Activated naive CD4-positive, alpha-beta T cell treated with anti-CD3 and anti-CD28 coated beads, Interleukin-2, amount 50 U/mL, for 16 hours (primary cell): ENCODE measurements at regions not wholly inside any gene's neighbourhood (a gene's known extent, or its start where the extent isn't known, plus 50 kb on each side); places are given as distances from the start of the nearest gene placed in this dataset.

ENCODE experiments used
- DNase-seq: peaks from one replicate; pipeline ENCODE4 v3.0.0-alpha.2; 2020

DNA sequence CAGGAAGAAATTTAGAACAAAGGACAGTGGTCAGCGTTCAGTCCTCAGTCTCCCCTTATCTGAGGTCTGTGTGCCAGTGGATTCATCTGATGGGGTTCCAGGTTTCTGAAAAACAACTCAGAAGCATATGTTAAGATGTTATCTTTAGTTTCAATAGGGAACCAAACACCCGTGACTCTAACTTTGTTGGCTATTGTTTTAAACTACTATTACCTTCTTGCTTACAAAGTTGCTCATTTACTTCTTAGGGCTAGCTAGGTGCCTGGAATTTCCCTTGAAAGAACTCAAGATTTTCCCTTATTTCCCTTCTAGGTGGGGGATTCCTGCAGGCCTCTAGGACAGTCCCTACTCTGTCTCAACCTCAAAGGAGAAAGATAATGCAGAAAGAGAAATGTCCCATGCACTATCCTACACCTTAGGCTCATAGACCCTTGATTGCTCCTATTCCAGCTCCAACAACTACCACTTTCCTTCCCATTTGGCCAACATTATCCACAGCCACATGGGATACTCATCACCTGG lies 192.5 kb upstream of the LYZL1 start:
- no peak for DNase-seq

DNA sequence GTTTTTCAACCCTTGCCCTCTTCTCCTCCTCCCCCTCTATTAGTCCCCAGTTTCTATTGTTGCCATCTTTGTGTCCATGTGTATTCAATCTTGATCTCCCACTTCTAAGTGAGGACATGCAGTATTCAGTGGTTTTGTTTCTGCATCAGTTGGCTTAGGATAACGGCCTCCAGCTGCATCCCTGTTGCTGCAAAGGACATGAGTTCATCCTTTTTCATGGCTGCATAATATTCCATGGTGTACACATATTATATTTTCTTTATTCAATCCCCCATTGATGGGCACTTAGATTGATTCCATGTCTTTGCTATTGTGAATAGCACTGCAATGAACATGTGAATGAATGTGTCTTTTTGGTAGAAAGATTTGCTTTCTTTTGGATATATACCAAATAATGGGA lies 190.4 kb upstream of the LYZL1 start:
- DNase-seq = no peak

DNA sequence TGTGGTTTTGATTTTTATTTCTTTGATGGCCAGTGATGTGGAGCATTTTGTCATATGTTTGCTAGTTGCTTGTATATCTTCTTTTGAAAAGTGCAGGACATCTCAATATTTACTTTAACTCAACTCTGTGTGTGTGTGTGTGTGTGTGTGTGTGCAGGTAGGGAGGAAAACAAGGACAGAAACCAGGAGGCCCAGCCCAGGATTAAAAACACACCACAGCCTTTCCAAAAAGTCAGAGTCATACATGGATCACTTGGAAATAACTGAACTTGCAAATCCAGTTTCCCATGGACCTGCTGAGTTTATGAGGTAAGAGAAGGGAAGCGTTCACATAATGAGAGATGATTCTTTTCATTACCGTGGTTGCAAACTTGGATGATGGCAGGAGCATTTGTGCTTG lies 189.9 kb upstream of the LYZL1 start:
- no peak for DNase-seq

DNA sequence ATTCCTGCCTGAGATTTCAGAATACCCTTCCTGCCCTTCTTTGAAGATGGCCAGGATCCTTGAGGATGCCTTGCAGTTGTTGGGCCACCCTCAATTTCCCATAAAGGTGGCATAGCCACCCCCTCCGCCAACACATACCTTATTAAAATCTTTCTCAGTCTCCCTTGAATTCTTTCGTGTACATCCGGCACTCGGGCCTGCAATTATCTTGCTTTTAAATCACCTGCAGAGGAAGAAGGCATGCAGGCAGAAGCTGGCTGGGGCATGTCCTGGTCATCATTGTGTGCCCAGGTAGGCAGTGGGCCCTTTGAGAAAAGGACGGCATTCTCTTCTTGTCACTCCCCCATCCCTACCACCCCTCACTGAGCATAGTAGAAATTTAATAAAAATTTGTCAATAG lies 189.5 kb upstream of the LYZL1 start:
- DNase-seq = no peak

DNA sequence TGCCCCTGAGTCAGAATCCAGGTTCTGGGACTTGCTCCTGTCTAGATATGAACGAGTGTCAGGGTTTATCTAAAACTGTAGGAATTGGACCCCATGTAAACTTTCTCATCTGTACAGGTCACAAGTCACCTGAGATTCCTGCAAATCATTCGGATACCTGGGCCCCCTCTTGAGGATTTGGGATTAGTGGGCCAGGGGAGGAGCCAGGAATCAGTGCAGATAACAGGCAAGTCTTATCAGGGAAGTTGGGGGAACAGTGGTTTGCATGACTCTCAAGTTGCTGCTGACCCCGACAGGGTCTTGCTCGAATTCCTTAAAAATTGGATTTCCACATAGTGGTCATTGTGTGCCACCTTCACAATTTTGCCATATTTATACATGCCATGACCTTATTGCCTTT lies 188.4 kb upstream of the LYZL1 start:
- DNase-seq = no peak

DNA sequence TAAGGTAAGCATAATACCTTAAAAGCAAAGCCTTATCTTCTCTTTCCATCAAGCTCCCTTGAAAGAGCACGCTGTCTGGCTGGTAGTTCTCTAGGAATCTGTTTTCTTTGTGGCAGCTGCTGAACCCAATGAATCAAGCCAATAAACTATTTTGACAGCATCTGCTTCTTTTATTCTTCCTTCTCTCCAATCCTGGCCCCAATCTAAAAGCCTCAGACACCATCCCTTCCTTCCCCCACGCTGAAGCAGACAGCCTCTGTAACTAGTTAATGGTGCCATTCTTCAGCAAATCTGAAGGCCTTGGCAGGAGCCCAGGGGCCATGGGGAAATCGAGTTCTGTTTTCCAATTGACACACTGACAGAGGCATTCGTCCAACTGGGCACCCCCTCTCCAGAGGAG lies 186.6 kb upstream of the LYZL1 start:
- DNase-seq = no peak

DNA sequence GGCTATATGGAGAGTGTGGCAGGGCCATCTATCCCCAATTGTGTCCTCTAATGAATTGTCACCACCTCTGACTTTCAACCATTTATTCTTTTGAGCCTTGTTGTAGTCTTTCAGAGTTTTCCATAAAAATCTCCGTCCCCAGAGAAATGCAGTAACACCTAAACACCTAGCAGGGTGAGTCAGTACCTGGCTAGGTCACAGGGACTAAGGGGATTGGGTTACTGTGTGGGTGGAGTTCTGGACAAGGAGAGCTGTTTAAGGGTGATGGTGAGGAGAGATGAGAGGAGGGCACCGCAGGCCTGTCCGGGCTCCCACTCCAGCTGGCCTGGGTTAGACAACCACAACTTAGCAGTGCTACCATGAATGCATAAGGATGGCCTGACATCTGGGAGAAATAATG lies 186.2 kb upstream of the LYZL1 start:
- no peak for DNase-seq

DNA sequence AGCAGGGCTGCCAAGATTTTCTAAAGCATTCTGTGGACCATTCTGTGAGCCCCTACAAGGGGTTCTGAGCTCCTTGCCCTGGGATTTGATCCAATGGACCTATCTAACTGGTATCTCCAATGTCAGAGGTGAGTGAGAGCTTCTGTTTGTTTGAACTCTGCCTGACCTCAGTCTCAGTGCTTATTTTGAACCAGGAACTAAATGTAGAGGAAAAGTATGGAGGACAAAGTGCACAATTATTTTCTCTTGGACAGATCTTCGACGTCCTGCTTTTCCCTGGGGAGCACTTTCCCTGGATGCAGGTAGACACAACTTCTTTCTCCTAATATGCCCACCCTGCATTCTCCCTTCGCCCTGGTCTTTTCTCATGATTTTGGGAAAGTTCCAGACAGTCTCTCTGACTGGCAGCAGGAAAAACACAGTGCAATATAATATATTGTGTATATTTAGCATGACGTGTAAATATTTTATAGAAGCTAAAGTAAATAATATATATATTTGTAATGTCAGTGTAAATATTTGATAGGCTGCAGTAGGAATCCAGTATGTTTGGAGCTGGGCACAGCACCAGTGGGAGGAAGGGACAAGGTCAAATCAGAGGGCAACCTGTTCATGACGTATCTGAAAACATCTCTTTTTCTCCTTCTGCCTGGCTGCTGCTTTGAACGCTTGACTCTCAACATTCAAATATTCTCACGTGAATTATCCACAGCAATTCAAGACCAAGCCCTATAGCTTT lies 184.0 kb upstream of the LYZL1 start:
- DNase-seq = no peak

DNA sequence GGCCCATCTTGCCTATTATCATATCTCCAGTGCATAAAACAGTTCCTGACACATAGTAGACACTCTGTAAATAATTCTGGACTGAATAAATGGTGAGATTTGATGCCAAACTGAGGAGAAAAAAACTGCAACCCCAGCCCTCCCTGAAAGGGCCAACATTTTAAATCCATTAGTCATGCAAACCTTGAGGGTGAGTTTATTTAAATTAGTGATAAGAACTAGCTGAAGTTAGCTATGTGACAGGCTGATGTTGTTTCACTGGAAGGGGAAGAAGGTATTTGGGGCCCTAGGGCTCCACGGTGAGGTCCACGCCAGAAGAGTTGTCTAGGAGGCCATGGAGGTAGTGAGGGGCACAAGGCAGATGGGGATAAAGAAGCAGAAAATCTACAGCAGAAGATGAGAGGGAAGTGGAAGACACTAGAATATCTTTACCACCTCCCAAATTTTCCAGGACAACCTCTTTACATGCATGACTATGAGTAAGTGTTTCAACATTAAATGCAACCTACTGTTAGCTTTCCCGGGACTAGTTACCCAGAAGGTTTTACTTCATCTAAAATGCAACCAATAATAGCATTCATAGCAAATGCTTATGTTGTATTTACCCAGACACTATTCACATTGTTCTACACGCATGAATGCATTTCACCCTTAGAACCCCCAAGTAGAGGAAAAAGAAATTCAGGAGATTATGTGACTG lies 183.2 kb upstream of the LYZL1 start:
- no peak for DNase-seq

DNA sequence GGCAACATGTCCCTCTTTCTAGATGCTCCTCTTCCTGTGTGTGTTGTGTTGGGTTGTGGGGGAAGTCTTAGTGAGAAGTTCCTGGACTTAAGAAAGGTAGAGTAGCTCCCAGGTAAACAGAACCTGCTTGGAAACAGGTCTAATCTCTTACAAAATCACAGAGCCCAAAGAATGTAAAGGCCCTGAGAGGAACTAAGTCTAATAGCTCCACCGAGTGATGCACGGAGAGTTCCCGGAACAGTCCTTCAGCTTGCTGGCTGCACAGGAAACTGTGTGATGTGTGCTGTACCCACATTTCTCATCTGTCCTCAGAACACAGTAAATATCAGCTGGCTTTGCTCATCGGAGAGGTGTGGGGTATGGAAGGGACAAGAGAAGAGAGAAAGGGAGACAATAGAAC lies 182.6 kb upstream of the LYZL1 start:
- no peak for DNase-seq

DNA sequence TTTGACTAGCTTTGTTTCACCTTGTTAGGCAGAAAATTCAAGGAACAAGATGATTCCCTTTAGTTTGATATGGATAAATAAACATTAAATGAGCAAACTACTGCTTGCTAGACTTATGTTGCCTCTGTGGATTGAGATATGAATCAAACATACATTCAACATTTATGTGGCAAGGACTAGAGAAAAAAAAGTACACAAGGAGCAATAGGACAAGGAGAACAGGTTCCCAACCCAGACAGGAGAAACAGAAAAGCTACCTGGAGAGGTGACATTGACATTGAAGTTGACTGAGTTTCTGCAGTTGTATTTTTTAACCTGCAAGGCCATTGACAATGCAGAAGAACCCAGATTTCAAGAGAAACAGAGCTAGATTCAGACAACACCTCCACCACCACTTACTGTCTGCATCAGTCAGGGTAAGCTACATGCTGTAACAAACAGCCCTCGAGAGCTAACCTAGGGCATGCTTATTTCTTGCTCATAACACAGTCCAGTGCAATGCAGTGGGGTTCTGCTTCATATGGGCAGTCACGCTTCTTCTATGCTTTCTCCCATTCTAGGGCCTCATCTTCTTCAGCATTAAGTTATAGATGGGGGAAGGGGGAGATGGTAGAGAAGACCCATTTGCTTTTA lies 180.9 kb upstream of the LYZL1 start:
- no peak for DNase-seq

DNA sequence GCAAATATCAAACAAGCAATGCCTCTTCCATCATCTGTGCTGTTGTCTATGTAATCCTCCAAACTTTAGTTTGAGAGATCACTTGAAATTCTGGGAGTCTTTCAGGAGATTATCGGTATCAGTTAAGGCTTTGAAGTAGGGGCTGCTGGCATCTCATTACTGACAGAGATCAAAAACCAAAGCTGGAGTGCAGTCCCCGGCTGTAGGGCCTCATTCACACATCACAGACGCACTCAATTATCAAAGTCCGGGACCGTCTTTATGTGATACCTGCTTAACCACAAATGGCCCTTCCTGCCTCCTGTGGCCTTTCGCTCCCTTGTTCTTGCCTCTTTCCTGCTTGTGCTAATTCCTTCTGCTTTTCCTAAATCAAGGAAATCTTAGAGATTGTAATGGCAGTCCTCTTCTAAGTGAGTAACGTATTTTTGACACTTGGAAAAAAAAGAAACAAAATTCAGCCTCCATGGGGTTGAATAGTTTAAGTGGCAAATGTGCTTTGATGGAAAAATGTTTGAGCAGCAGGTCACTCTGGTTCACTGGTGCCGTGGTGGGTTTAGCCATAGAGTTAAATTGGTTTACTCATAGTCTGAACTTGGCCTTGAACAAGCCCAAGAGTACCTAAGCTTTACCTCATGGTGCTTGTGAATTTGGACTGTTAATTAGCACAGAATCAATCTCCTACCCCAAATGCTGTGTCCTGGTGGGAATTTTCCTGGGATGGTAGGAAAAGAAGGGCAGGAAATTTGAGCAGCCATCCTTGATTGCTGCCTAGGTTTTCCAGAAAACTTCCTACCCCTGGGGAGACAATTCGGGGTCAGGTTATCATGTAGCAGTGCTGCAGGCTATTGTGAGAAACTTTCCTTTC lies 178.9 kb upstream of the LYZL1 start:
- DNase-seq = no peak

DNA sequence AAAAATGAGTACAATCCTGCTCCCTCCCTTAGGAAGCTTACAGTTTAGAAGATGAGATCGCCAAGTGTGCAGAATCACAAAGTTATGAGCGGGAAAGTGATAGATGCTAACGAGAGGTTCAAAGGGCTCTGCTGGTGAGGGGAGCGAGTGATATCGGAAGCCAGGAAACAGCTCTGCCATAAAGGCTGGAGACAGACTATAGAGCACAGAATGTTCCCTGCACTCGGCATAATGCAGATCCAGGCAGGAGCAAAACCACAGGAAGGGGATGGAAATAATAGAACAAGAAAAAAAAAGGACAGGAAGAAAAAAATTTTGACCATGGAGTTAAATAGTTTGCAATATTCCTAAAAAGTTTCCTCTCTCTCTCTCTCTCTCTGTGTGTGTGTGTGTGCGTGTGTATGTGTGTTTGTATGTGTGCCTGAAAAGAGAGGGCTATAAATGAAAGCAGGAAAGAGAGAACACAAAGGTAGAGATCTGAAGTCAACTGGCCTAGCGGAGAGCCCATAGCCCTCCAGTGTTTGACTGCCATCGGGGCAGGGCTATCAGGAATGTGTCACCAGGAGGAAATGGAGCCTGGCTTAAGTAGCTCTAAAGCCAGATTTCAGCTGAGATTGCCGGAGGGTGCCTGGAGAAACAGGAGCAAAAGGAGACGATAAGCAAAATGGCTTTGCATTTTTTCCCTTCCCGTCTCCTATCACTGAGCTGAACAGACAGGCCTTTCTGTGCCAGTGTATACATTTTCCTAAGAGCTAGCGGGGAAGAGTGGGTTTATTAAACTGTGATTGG lies 175.8 kb upstream of the LYZL1 start:
- no peak for DNase-seq

DNA sequence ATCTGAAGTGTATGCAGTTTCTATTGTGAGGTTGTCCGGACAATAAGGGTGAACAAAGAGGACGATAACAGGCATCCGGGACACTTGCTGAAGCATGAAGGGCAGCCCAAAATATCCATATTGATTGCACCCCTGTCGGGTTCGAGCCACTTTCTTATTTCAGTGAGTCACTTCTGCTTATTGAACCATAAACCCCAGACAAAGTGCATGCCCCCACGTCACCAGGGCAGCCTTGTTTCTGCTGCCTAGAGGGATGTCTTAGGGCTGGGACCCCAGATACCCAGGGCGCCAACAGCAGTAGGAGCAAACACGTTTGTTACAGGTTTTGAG lies 175.3 kb upstream of the LYZL1 start:
- no peak for DNase-seq

DNA sequence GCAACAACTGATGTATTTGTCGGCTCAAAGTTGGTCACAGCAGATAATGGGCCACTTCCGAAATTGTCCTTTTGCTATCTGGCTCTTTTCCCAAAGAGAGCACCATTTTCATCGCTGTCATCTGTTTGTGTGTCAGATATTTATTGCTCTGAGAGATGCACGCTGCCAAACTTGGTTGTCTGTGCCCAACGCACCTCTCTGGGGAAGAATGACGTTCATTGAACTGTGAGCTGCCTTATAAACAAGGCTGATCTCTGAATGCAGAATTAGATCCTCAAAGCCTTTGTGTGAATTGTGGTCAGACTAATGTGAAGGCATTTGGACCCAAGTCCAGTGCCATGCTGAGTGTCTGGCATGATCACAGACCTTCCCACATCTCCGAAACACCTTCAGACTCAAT lies 174.7 kb upstream of the LYZL1 start:
- DNase-seq = no peak

DNA sequence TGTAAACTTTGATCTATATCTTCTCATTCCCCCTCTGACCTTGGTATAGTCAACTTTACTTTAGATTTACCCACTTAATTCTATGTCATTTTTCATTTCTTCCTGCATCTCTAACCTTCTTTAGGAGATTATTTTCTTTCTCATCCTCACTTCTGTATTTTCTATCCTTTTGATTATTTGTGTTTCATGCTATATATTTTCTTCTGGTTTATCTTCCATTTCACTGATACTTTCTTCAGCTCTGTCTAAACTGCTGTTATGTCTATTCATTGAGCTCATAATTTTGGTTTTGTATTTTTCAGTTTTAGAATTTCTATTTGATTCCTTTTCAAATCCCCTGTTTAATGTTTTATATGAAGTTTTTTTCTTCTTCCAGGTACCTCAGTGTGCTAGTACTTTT lies 171.1 kb upstream of the LYZL1 start:
- DNase-seq = no peak

DNA sequence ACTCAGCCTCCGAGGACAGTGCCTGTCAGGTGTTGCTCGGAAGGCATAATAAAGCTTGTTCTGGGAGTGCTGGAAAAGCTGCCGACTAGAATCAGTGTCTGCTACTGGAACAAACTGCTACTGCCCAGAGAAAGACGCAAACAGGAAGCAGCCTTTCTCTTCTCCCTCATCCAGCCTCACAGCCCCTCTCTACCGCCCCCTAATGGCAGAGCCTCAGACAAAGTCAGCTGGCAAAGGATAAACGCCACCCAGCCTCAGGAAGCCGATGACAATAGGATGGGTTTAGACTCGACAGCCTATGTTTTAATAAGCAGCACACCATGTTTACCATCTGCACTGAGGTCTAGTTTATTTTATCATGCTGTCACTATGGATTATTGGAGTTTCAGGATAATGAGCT lies 169.5 kb upstream of the LYZL1 start:
- DNase-seq = no peak

DNA sequence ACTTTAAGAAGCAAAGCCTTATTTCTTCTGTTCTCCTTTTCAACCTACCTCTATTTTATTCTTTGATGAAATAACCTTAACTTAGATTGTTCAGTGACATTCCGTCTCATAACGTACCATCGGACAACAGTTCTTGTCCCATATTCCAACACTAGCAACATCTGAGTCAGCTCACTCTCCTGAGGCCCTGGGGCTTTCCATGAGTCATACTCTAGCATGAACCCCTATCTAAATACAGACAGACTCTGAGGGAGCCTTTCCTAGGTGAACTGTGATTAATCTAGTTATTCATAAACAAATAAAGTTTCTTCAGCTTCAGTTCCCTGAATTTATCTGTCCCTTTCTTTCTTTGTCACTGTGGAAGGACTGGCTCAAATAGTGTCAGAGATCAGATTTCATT lies 168.7 kb upstream of the LYZL1 start:
- no peak for DNase-seq

DNA sequence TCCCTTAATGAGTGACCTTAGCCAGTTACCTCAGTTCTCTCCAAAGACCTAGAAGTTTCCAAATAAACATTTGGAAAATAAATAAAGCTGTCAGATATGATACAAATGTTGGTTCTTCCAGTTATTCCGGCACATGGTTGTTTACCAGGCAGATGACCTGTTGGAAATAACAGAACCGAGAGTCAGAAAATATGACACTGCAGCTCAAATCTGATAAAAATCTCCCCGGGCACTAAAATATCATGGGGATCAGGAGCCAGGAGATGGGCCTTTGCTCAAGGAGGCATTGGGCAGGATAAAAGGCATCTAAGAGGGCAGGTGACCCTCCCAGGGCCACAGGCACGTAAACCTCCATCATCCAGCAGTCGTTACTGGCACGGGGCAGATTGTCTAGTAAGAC lies 164.0 kb upstream of the LYZL1 start:
- no peak for DNase-seq

DNA sequence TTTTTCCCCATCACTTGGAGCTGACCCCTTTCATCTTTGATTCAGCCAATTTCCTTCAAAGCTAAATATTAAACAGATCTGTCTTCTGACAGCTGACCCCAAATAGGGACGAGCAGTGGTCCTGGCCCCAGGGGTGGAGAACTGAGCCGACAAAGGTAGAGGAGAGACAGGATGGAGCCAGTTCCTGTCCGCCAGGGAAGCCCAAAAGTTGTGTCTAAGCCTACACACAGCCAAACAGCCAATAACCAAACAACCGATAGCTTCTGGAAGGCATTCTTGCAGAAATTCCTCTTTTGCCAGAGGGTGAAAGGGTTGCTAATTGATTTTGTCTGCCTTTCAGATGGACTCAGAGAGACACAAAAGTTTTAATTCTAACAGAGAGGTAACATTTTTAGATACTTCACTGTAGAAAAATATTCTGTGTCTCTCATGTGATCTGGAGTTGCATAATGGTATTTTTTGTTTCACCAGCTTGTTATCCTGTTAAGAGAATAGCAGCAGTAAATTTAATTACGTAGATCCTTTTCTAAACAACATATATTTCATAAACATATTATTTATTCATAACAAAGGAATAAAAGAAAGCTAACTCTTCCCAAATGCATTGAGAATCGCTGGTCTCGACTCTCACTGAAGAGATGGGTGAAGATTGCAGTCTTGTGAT lies 161.7 kb upstream of the LYZL1 start:
- no peak for DNase-seq

DNA sequence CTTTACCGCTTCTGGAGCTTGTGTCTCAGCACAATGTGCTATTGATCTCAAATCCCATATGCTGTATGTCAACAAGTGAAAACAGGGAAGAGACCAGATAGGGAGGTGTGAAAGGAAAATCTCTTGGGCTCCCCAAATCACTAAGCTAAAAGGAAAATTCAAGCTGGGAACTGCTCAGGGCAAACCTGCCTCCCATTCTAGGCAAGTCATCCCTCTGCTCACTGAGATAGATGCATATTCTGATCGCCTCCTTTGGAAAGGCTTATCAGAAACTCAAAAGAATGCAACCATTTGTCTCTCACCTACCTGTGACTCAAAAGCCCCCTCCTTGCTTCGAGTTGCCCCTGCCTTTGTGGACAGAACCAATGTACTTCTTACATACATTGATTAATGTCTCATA lies 161.1 kb upstream of the LYZL1 start:
- DNase-seq = no peak

DNA sequence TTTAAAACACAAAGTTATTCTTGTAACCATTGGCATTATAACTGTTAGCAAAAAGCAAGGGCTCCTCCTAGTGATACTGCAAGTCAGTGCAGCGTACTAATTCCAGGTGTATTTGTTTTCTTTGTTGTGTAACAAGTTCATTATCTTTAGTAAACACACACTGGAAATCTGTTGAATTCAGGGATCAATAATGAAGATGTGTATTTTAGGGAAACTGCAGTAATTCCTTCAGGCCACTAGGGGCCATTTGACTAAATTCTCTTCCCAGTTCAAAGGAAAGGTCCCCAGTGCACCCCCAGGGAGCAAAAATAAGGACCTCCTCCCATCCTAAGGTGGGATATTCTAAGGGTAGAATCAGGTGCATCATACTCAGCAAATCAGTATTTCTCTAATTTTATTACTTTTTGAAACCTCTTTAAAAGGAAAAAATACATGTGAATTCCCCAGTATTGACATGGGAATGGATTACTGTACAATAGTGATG lies 158.6 kb upstream of the LYZL1 start:
- no peak for DNase-seq
